H1 (cell line): ENCODE measurements at regions not wholly inside any gene's neighbourhood (a gene's known extent, or its start where the extent isn't known, plus 50 kb on each side); places are given as distances from the start of the nearest gene placed in this dataset.

ENCODE experiments used
- CTCF ChIP-seq, 3 experiments: IDR thresholded peaks; 1 replicate in 2 of 3; 2 replicates in 1 of 3; pipeline versions ENCODE4 v1.5.1 to v1.6.1; 2011; ENCODE audit warnings: low read length in 3 of 3, mild to moderate bottlenecking in 3 of 3, inconsistent platforms in 2 of 3, low read depth in 1 of 3, moderate library complexity in 1 of 3; ENCODE audit not compliant: insufficient read depth in 1 of 3; ENCODE audit errors: control extremely low read depth in 1 of 3
- GABPA ChIP-seq: IDR thresholded peaks from 2 replicates; pipeline ENCODE4 v1.6.1; 2011; ENCODE audit warnings: mild to moderate bottlenecking, low read length, moderate library complexity, borderline replicate concordance; ENCODE audit not compliant: insufficient read depth
- JUN ChIP-seq: IDR thresholded peaks from 2 replicates; pipeline ENCODE4 v1.6.1; 2011; ENCODE audit warnings: low read depth, mild to moderate bottlenecking, improper control_type of control experiment, low read length
- POLR2A ChIP-seq, 2 experiments: IDR thresholded peaks; 1 replicate in 1 of 2; 2 replicates in 1 of 2; pipeline ENCODE4 v1.6.1; 2011; ENCODE audit warnings: low read depth in 2 of 2, low read length in 2 of 2, mild to moderate bottlenecking in 2 of 2; ENCODE audit errors: control extremely low read depth in 1 of 2
- POLR2AphosphoS5 ChIP-seq: IDR thresholded peaks from 2 replicates; pipeline ENCODE4 v1.6.1; 2011; ENCODE audit warnings: low read depth, low read length
- RAD21 ChIP-seq, 2 experiments: IDR thresholded peaks in 1 of 2; conservative IDR thresholded peaks in 1 of 2; 2 replicates each; pipeline ENCODE4 v1.6.1; 2011; ENCODE audit warnings: low read depth in 2 of 2, low read length in 2 of 2, improper control_type of control experiment in 1 of 2, inconsistent platforms in 1 of 2, mild to moderate bottlenecking in 1 of 2, moderate library complexity in 1 of 2
- RFX5 ChIP-seq: IDR thresholded peaks from 2 replicates; pipeline ENCODE4 v1.6.1; 2011; ENCODE audit warnings: low read depth, low read length, improper control_type of control experiment, borderline replicate concordance
- RNF2 ChIP-seq: fragments of 200-900, 300-1000 bp; sonication (generic); IDR thresholded peaks from 2 replicates; pipeline ENCODE4 v1.7.1; 2016; ENCODE audit warnings: borderline replicate concordance, low read depth, mild to moderate bottlenecking, antibody characterized with exemption, low read length; ENCODE audit not compliant: poor library complexity, severe bottlenecking; ENCODE audit errors: missing control alignments
- SP4 ChIP-seq: IDR thresholded peaks from 2 replicates; pipeline ENCODE4 v1.6.1; 2012; ENCODE audit warnings: low read length, inconsistent platforms
- TAF1 ChIP-seq: IDR thresholded peaks from 2 replicates; pipeline ENCODE4 v1.6.1; 2011; ENCODE audit warnings: mild to moderate bottlenecking, low read depth, low read length

- no peak for TF ChIP-seq POLR2AphosphoS5
- no peak for TF ChIP-seq SP4
- TF ChIP-seq POLR2A (IDR thresholded peaks at IDR 0.05; ENCODE audit: control extremely low read depth in 1 of 2, low read depth in 2 of 2, low read length in 2 of 2) = no peak
- no peak for TF ChIP-seq JUN
- TF ChIP-seq RNF2 = no peak
- no peak for TF ChIP-seq RAD21 (IDR thresholded peaks at IDR 0.05 in 1 of 2, conservative IDR thresholded peaks at IDR 0.05 in 1 of 2; ENCODE audit: low read depth in 2 of 2, low read length in 2 of 2)
- TF ChIP-seq CTCF (IDR thresholded peaks at IDR 0.05; ENCODE audit: control extremely low read depth in 1 of 3, insufficient read depth in 1 of 3, low read depth in 1 of 3, low read length in 3 of 3) = no peak
- TF ChIP-seq RFX5 = no peak
- no peak for TF ChIP-seq TAF1
- TF ChIP-seq GABPA = no peak
Observed at GRCh38 chr6:113246186-113246585, 611.0 kb upstream of the MARCKS start.
